ENCODE measurements at regions not wholly inside any gene's neighbourhood (a gene's known extent, or its start where the extent isn't known, plus 50 kb on each side); places are given as distances from the start of the nearest gene placed in this dataset.
"Not testable (repeated sequence)": the region's sequence is repeated elsewhere in the genome, so short reads cannot be mapped to it uniquely, and the experiment has no call there.

DNA sequence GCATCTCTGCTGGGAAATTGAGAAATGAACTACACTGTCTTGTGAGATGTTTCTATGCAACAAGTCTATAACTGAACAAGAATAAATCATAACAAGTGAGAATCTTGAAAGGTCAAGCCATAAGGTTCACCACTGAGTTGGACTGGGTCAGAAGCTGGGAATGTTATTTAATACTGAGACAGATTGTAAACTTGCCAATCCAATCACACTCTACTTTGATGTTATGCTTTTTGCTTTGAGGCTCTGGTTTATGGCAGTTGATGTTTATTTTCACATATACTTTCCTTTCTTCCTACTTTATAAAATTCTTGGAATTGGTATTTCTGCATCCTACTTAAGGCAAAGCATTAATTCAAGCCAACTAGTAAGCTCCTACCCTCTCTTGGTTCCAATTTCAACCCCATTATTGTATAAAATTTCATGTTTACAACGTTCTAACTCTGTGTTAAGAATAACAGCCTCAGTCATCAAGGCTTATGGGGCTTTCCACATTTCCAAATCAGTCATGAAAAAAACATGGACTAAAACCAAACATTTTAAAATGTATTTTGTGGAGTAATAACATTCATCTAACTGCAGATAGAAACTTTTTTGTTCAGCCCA is 533.4 kb downstream of the NYAP2 start:
- DNase-seq (ENCODE audit: low spot score) = no peak

DNA sequence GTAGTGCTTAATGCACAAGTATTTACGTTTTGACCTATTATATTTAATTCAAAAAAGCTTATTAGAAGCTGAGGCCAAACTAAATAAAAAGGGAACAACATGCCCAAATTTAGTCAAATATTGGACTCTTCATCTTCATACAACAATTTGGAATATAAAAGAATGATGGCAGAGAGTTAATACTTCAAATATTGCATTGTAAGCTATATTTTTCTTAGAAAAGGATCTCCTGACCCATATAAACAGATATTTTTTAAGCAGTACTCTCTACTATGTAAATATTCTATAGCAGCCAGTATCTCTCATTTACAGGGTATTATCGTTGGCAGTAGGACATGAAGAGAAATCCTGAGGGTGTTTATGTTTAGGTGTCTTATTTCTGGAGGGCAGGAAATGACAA is 531.2 kb downstream of the NYAP2 start:
- no peak for DNase-seq (ENCODE audit: low spot score)

DNA sequence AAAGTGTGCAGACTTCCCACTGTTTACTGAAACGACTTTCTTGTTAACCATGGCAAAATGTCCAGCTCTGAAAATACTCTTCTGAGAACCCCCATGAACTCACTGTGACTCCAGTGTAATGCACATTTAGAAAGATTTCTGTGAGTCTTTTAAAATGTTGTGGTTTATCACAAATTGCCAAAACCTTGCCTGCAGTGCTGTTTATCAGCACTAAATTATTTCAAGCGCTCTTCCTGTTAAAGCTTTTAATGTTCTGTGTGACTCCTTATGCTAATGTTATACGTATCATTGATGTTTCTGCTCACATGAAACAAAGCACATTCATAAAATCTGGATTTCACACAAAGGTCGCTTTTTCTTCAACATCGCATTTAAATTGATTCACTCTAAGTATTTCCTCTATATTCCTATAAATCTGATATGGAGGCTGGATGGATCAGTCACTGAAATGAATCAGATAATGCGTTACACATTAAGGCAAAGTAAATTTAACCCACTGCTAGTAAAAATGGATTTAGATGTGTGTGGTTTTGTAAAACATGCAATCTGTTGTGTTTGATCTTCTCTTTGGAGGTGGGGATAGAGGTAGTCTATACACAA is 521.2 kb downstream of the NYAP2 start:
- DNase-seq (ENCODE audit: low spot score) = no peak

DNA sequence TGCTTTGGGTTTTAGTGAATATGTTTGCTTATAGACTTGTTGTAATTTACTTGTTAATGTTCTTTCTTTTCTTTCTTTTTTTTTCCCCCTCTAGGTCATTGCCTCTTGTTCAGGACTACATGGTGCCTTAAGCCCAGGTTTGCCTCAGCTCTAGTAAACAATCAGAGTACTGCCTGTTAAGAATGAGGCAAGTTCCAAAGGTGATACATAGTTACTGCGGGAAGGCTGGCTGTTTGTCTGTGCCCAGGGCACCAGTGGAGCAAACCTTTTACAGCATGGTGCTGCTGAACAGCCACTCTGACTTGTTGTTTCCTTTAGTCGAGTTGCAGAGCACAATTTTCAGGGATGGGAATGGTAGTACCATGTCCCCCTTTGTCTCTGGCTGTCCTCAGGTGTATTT is 517.2 kb downstream of the NYAP2 start:
- DNase-seq (ENCODE audit: low spot score) = no peak

DNA sequence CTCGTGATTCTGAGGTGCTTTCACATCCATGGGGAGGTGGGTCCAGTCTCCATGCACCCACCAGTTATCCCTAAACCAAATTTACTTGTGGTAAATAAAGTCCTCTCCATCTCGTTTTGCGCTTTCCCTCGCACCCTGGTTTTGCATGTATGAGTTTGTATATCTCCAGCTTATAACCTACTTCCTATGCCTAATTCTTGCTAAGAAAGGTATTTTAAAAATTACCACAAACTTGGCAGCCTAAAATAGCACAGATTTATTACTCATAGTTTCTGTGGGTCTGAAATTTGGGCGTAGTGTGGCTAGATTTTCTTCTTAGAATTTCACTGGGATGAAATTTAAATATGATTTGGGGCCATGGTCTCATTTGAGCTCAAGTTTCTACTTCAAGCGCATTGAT is 511.5 kb downstream of the NYAP2 start:
- no peak for DNase-seq (ENCODE audit: low spot score)

DNA sequence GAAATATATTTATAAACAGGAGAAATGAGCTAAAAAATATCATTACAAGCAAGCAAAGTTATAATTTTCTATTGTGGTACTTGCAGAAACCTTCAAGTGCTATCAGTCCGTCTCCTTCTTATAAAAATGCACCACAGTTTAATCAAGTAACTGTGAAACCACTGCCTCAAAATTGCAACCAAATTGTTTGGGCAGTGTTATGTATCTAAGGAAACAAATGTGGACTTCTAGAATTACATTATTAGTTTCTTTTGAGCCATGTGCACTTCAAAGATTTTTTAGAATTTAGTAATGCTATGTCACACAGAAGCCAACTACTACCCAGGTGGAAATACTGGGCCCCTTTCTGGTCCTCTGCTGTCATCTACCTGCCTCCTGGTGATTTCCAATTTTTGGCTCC is 495.6 kb downstream of the NYAP2 start:
- no peak for DNase-seq (ENCODE audit: low spot score)

DNA sequence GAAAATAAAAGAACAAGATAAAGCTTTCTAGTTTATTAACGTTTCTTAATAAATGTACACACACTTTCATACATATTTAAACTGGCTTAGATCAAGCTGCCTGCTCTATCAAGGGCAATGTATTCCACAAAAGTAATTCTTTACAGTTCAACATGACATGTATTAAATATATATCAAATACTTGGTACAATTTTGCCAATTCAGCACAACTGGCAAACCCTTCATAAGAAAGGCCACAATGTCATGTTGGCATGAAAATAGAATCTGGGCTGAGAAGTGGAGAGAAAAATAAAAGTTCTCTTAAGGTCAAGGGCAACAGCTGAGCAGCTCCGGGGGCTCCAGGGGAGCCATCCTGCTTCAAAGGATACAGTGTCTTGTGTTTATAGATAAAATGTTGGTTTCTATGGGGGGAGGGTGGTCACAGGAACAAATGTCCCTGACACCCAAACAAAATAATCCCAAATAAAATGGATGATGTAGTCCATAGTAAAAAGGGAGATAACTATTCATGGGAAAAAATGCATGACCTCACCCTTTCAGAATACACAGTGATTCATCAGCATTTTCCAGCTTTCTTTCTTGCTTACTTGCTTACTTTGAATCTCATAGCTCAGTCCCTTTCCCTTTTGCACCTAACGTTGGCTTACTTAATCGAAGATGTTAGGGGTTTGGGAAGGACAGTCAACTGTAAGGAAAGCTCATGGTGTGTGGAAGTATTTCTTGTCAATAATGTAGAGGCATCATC is 494.9 kb downstream of the NYAP2 start:
- DNase-seq (ENCODE audit: low spot score) = no peak

DNA sequence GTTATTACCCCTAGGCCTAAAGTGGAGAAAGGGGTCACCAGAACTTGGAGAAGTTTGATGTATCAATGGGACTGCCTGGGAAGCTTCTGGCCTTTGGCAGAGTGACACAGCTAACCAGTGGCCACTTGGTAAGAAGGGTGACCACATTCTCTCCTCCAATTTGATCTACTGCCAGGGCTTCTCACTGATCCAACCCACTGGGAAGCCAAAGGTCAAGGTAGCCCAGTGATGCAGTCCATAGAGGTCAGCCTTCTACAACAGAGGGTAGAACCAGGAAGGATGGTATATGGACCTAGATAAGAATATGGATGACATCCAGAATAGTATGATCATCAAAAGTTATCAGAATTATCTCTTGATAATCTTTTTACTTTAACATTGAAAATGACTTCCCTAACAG is 493.6 kb downstream of the NYAP2 start:
- DNase-seq (ENCODE audit: low spot score) = no peak

DNA sequence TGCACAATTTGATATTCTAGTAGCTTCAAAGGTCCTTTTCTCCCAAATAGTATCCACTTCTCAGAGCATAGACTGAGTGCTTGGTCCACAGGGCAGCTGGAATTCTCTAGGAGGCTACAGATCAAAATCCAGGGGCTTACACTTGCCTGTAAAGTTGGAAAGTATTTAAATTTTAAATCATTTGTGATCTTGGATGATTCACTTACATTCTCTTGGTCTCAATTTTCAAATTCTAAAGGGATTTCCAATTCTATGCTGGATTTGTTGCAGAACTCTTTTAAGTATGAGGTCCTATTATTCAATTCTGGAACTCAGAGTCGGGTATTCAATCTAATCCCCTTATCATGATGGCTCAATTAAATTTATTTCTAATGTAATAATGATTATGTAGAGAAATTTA is 492.3 kb downstream of the NYAP2 start:
- DNase-seq (ENCODE audit: low spot score) = no peak

DNA sequence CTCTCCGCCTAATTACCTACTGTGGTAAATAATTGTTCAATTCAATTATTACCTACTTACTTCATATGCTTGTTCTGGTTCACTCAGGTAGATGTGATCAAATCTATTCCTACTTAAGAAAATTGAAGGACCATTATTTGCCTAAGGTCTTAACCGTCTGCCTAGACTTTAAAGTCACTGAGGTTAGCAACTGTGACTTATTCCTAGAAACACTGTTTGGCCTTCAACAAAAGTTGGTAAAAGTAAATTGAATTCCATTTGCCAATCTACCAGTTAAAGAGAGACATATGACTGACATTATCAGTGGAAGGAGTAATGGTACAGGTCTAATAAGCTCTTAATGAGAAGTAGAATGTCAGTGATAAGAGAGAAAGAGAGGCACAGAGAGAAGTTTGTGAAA is 491.5 kb downstream of the NYAP2 start:
- no peak for DNase-seq (ENCODE audit: low spot score)

DNA sequence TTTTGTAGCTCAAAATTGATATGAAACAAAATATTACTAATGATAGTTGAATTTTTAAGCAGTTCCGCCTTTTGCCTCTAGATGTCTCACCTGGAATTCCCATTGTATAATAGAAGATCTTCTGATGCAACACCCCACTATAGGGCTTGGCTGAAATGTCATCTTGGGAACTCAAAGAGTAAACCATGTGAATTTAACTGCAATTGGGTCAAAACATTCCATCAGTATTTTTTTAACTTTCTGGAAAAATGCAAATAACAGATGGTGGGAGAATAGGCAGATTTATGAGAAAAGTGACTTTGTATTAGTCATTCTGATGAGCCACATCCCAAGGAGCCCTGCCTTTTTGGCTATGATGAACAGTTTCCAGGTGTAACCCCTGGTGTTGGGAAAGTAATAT is 489.9 kb downstream of the NYAP2 start:
- peak; percentile 9 for DNase-seq (ENCODE audit: low spot score)

DNA sequence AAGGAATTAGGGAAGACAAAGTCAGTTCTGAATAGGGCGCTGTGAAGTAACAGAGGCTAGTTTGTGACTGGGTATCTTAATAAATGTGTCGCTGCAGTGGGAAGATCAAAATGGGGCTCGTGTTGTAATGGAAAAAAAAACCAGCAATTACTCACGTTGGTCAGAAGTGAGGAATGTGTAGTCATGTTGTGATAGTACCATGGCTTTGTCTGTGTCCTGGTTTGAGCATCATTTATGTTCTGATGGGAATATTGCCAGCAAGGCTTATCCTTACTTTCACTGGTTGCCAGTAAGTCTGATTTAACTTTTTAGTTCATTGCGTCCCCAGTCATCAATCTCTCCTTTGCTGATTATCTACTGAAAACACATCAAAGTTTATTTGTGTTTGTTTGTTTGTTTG is 467.6 kb downstream of the NYAP2 start:
- DNase-seq (ENCODE audit: low spot score) = no peak

DNA sequence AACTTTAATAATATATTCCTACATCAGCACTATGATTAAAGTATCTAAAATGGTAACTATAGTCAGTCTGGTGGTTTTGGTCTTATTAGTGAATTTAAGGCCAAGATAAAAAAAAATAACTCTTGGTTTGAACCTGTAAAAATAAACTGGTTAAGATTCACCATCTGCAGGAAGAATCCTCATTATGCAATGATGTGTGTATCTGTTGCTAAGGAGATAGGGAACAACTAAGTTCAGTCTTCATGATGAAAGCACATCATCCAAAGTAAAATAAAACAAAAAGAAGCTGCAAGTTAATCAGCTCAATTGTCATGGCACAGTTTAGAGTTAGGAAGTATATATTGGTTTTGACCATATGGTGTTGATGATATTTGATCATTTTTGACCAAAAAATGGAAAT is 466.0 kb downstream of the NYAP2 start:
- no peak for DNase-seq (ENCODE audit: low spot score)

DNA sequence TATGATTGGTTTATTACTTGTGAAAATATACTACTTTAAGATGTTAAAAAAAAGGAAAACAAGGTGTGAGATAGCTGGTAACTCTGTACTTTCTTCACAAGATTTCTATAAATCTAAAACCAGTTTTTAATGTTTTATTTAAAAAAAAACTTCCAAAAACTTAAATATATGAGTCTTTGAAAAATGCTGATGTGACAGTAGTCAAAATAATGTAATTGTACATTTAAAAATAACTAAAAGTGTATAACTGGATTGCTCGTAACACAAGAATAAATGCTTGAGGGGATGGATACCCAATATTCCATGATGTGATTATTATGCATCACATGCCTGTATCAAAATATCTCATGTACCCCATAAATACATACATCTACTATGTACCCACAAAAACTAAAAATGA is 464.9 kb downstream of the NYAP2 start:
- no peak for DNase-seq (ENCODE audit: low spot score)

DNA sequence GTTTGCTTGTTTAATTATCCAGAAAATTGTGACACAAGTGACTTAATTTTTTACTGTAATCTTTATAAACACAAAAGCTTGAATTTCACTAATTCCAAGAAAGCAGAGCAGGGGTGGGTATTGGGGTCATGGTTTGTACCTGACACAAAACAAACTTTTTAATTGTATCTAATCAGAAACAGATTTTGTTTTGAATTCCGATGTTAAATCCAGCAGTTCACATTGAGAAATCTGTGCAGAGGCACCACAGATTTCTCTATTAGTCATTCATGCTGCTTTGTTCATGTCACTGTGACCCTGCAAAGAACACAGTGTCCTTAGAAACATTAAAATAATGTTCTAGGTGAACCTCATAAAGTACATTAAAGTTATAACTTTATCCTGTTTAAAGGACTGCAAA is 443.4 kb downstream of the NYAP2 start:
- DNase-seq (ENCODE audit: low spot score) = no peak

DNA sequence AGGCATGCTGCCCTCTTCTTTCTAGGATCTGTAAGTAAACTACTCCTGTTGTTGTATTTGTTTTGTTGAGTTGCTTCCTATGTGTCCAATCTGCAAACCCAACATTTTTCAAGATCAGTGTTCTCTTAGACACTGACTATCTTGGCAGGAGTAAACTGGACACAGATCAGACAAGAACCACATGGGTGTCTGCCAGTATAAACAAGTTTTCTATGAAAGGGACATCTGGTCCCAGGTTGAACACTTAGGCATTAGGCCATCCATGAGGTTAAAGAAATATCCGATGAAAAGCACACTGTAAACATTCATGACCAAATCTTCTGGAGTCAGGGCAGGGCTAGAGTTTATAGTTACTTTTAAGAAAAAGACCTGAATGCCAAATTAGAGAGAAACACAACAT is 441.8 kb downstream of the NYAP2 start:
- no peak for DNase-seq (ENCODE audit: low spot score)

DNA sequence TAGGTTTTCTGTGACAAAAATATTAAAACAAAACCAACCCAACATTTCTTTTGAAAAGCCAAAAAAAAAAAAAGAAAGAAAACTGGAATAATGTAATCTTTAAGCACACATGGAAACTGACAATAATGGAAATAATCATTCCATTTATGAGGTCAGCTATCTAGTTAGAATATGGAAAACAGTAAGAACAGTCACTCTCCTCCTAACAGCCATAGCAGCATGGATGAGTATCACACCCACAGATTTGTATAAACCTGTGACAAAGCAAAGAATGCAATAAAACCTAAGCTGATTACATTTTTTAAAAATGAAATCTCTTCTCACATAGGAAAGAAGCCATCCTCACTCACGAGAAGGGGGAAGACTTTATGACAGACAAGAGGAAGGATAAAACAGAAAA is 437.8 kb downstream of the NYAP2 start:
- DNase-seq (ENCODE audit: low spot score) = no peak

DNA sequence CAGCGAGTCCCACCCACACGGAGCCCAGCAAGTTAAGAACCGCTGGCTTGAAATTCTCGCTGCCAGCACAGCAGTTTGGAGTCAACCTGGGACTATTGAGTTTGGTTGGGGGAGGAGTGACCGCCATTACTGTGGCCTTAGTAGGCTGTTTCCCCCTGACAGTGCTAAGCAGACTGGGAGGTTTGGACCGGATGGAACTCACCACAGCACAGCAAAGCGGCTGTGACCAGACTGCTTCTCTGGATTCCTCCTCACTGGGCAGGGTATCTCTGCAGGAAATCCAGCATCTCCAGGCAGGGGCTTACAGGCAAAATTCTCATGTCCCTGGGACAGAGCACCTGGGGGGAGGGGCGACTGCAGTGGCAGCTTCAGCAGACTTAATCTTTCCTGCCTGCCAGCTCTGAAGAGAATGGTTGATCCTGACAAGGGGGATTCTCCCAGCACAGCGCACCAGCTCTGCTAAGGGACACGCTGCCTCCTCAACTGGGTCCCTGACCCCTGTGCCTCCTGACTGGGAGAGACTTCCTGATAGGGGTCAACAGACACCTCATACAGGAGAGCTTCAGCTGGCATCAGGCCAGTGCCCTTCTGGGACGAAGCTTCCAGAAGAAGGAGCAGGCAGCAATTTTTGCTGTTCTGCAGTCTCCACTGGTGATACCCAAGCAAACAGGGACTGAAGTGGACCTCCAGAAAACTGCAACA is 425.4 kb downstream of the NYAP2 start:
- DNase-seq (ENCODE audit: low spot score) = no peak

DNA sequence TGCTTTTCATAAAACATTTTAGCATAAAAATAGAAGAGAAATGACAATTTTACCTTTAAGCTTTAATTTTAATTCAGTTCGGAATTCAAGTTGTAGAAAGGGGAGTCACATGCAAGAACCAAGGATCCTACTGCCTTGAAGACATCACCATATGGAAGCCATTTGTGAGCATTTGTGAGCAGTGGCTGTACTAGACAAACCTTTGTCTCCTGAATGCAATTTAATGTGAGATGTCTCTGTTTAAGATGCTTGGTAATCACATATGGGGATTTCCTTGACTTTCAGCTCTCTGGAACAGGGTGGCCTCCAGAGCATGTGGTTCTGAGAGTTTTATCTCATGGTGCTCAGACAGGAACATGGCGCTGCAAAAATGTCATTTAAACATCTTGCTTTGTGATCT is 421.8 kb downstream of the NYAP2 start:
- DNase-seq (ENCODE audit: low spot score) = no peak

DNA sequence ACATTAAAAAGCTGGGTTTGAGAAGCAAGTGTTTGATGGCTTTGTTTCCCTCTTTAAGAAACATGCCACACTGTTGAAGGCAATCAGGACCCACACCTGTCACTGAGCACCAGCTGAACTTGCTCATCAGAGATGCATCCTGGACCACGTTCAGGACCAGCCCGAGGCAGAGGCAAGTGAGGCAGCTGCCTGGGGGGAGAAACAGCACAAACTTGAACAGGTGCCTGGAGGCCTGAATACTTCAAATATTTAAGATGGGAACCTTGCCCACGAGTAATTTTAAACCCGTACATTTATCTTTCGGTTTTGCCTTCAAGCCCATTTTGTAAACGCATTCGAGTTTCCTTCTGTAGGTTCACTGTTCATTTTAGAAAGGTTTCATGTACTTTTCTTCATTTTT is 421.3 kb downstream of the NYAP2 start:
- DNase-seq (ENCODE audit: low spot score) = no peak

DNA sequence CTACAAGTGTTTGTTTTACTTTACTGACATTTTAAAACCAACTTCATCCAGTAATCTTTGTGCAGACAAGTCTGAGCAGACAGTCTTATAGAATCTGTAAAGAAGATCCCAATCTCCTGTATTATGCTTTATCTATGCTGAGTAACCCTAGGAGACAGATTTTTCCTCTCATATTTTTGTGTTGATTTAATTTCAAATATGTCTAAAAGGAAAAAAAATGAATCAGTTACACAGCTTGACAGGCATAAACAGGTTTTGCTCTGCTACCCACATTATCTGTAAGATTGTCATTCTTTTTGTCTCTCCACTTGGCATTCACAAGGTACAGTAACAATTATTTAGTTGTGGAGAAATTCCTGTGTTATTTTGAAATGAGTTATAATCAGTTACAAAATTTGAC is 415.0 kb downstream of the NYAP2 start:
- DNase-seq (ENCODE audit: low spot score) = no peak

DNA sequence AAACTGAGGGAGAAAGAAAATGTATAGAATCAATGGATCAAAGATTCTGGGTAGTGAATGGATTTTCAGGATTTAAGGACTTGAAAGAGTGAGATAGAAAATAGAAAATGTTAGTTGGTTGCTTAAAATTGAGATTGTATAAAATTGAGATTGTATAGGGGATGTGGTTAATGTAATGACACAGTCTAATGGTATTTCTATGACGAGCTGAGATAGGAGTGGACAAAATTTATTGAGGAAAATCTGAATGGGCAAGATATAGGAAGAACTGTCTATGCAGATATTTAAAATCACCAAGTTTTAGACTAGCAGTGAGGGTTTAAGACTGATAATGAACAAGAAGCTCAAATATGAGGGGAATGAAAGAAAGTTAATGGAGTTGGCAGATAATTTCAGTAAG is 406.6 kb downstream of the NYAP2 start:
- DNase-seq (ENCODE audit: low spot score) = no peak

DNA sequence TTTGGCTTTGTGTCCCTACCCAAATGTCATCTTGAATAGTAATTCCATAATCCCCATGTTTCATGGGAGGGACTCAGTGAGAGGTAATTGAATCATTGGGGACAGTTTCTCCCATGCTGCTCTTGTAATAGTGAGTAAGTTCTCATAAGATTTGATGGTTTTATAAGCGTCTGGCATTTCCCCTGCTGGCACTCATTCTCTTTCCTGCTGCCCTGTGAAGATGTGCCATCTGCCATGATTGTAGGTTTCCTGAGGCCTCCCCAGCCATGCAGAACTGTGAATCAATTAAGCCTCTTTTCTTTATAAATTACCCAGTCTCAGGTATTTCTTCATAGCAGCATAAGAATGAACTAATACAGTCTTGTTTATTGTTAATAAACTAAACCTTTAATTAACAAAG is 402.6 kb downstream of the NYAP2 start:
- DNase-seq (ENCODE audit: low spot score) = not testable (repeated sequence)
